HAP-1 (cell line): ENCODE measurements at regions not wholly inside any gene's neighbourhood (a gene's known extent, or its start where the extent isn't known, plus 50 kb on each side); places are given as distances from the start of the nearest gene placed in this dataset.
"Not testable (repeated sequence)": the region's sequence is repeated elsewhere in the genome, so short reads cannot be mapped to it uniquely, and the experiment has no call there.

ENCODE experiments used
- DNase-seq, 2 experiments: peaks; one replicate each; pipeline ENCODE4 v3.0.0-alpha.2; 2016 to 2020; ENCODE audit warnings: low spot score in 2 of 2
- H3K27me3 ChIP-seq: fragments of 250-450 bp; sonication (Bioruptor Pico); 2 replicates; pipeline ENCODE4 v1.5.1; 2020; ENCODE audit warnings: low read depth, mild to moderate bottlenecking, moderate library complexity
- H3K36me3 ChIP-seq: fragments of 250-450 bp; sonication (Bioruptor Pico); replicated peaks from 2 replicates; pipeline ENCODE4 v1.5.1; 2020; ENCODE audit warnings: mild to moderate bottlenecking
- H3K4me1 ChIP-seq: fragments of 250-450 bp; sonication (Bioruptor Pico); 2 replicates; pipeline ENCODE4 v1.5.1; 2020; ENCODE audit warnings: mild to moderate bottlenecking
- H3K4me3 ChIP-seq: fragments of 250-450 bp; sonication (Bioruptor Pico); 2 replicates; pipeline ENCODE4 v1.5.1; 2020; ENCODE audit warnings: mild to moderate bottlenecking, moderate library complexity
- H3K9me3 ChIP-seq: fragments of 250-450 bp; sonication (Bioruptor Pico); 2 replicates; pipeline ENCODE4 v1.5.1; 2020; ENCODE audit warnings: mild to moderate bottlenecking, moderate library complexity
- in situ Hi-C: fragments of 300-500 bp; cut with MboI; formaldehyde crosslinking; loops from 3 replicates; pipeline ENCODE4 v1.14.3; 2020; ENCODE audit warnings: low sequenced_read_pairs, inconsistent platforms, mixed read lengths

GRCh38 chr20:52015155-52015554 lies 176.4 kb downstream of the ZFP64 start:
- peaks cover 35% of the 10 kb centered on the region for H3K4me1 ChIP-seq
- in situ Hi-C loops = no loop called here
- DNase-seq = peak in 1 of 2 experiments; percentile 56

GRCh38 chr20:52012079-52012478 lies 179.5 kb downstream of the ZFP64 start:
- in situ Hi-C loops = no loop called here
- Histone ChIP-seq H3K4me1 (peaks cover 26% of the 10 kb centered on the region), H3K36me3 (no peaks in the 10 kb centered on the region), H3K27me3 (no peaks in the 10 kb centered on the region), H3K4me3 (no peak overlapping the region), H3K9me3 (peaks cover 5% of the 10 kb centered on the region; the same call in 1 of the 2 replicates)
- no peak for DNase-seq

More at GRCh38 chr20:52015155-52015554, 176.4 kb downstream of the ZFP64 start:
- H3K4me3 ChIP-seq = no peak overlapping the region
- H3K27me3 ChIP-seq = no peaks in the 10 kb centered on the region
- H3K9me3 ChIP-seq = peaks cover 5% of the 10 kb centered on the region; the same call in 1 of the 2 replicates
- H3K36me3 ChIP-seq = no peaks in the 10 kb centered on the region

DNA sequence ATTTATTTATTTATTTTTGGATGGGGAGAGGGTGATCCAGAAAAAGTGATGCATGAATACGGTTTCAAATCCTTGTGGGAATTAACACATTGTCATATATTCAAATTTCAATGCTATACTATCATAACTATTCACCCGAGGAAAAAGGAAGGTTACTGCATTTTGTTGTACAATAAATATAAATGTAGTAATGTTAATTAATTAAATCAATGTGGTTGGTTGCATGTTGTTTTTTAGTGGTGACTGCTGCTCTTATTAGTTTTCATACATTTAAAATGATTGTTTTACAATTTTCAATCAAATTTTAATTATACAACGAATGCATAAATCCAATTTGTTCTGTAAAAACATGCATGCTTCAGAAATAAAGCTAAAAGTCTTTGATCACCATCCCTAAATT lies 180.5 kb downstream of the ZFP64 start:
- in situ Hi-C loops = no loop called here
- no peaks in the 10 kb centered on the region for H3K36me3 ChIP-seq
- no peak for DNase-seq
- peaks cover 5% of the 10 kb centered on the region; the same call in 1 of the 2 replicates for H3K9me3 ChIP-seq
- no peak overlapping the region for H3K4me3 ChIP-seq
- H3K27me3 ChIP-seq = no peaks in the 10 kb centered on the region
- peaks cover 22% of the 10 kb centered on the region for H3K4me1 ChIP-seq

- in situ Hi-C loops = no loop called here
- DNase-seq = no peak
These were observed 181.0 kb downstream of the ZFP64 start for GRCh38 chr20:52010541-52010940.

DNA sequence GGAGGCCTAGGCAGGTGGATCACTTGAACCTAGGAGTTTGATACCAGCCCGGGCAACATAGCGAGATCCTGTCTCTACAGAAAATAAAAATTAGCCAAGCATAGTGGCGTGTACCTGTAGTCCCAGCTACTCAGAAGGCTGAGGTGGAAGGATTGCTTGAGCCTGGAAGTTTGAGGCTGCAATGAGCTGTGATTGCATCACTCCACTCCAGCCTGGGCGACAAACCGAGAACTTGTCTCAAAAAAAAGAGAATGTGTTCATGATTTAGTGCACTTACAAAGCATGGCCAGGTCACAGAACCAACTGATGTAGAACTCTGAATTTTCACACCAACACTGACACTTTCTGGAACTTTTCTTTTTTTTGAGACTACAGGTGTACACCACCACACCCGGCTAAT lies 182.7 kb downstream of the ZFP64 start:
- peaks cover 5% of the 10 kb centered on the region; the same call in 1 of the 2 replicates for H3K9me3 ChIP-seq
- peaks cover 18% of the 10 kb centered on the region for H3K4me1 ChIP-seq
- H3K36me3 ChIP-seq = no peaks in the 10 kb centered on the region
- no peak for DNase-seq
- in situ Hi-C loops = no loop called here
- no peak overlapping the region for H3K4me3 ChIP-seq
- H3K27me3 ChIP-seq = no peaks in the 10 kb centered on the region

More at GRCh38 chr20:52010541-52010940, 181.0 kb downstream of the ZFP64 start:
- no peaks in the 10 kb centered on the region for H3K27me3 ChIP-seq
- H3K4me1 ChIP-seq = peaks cover 18% of the 10 kb centered on the region
- no peaks in the 10 kb centered on the region for H3K36me3 ChIP-seq
- H3K9me3 ChIP-seq = peaks cover 5% of the 10 kb centered on the region; the same call in 1 of the 2 replicates
- no peak overlapping the region for H3K4me3 ChIP-seq

DNA sequence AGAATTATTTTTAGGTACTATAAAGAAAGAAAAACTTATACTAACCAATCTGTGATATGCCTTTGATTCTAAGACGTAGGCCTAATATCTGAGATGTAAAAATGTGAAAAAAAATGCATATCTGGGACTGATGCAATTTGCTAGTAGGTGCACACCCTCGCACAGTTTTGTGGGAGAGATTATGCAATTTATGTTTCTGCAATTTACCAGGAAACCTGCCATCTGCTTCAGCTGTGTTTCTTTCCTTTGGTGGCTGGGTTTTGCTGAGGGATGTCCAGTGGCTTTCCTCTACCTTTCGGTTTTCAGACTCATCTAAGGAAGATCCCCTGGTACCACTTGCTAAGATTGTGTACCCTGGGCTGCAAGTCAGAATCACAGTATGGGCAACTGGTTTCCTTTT lies 186.9 kb downstream of the ZFP64 start:
- no peaks in the 10 kb centered on the region for H3K9me3 ChIP-seq
- in situ Hi-C loops = no loop called here
- no peak for DNase-seq
- no peaks in the 10 kb centered on the region for H3K36me3 ChIP-seq
- no peaks in the 10 kb centered on the region for H3K27me3 ChIP-seq
- peaks cover 36% of the 10 kb centered on the region for H3K4me1 ChIP-seq
- no peak overlapping the region for H3K4me3 ChIP-seq

GRCh38 chr20:52004018-52004417 lies 187.6 kb downstream of the ZFP64 start:
- H3K9me3 ChIP-seq = no peaks in the 10 kb centered on the region
- in situ Hi-C loops = no loop called here
- DNase-seq = peak; percentile 46 to 68
- H3K4me1 ChIP-seq = peaks cover 36% of the 10 kb centered on the region
- no peaks in the 10 kb centered on the region for H3K36me3 ChIP-seq
- H3K4me3 ChIP-seq = no peak overlapping the region
- no peaks in the 10 kb centered on the region for H3K27me3 ChIP-seq

DNA sequence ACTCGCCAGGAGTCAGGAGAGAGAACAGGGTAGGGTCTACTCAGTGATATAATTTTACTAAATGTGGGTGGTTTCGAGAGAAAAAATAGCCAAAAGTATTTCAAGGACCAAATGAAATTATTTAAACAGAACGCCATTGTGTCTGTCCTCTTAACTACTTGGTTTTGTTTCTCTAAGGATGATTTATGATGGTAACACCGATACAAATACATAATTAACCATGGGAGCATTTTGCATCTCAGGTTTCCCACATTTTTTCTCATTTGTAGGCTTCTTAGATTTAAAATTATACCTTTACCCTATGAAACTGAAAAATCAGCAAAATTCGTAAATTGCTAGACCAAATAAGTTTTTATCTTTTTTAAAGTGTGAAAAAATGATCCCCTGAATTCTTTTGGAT lies 188.2 kb downstream of the ZFP64 start:
- no peak overlapping the region for H3K4me3 ChIP-seq
- in situ Hi-C loops = no loop called here
- H3K9me3 ChIP-seq = no peaks in the 10 kb centered on the region
- H3K27me3 ChIP-seq = no peaks in the 10 kb centered on the region
- H3K36me3 ChIP-seq = no peaks in the 10 kb centered on the region
- H3K4me1 ChIP-seq = peaks cover 36% of the 10 kb centered on the region
- no peak for DNase-seq

- no peaks in the 10 kb centered on the region for H3K36me3 ChIP-seq
- H3K27me3 ChIP-seq = no peaks in the 10 kb centered on the region
- no peak overlapping the region for H3K4me3 ChIP-seq
- DNase-seq = peak; percentile 38 to 39
- in situ Hi-C loops = no loop called here
- peaks cover 36% of the 10 kb centered on the region for H3K4me1 ChIP-seq
- H3K9me3 ChIP-seq = no peaks in the 10 kb centered on the region
These were observed 189.4 kb downstream of the ZFP64 start for GRCh38 chr20:52001999-52002666.

DNA sequence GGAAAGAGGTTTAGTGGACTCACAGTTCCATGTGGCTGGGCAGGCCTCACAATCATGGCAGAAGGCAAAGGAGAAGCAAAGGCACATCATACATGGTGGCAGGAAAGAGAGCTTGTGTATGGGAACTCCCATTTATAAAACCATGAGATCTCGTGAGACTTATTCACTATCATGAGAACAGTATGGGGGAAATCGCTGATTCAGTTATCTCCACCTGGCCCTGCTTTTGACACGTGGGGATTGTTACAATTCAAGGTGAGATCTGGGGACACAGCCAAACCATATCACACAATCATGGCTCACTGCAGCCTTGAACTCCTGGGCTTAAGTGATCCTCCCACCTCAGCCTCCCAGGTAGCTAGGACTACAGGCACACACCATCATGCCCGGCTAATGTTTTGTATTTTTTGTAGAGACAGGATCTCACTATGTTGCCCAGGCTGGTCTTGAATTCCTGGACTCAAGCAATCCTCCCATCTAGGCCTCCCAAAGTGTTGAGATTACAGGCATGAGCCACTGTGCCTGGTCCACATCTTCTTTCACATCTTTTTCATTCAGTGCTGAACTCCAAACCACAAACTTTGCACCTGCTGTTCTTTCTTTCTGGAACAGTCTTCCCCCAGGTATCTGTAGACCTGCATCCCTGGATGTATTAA lies 194.2 kb downstream of the ZFP64 start:
- H3K27me3 ChIP-seq, H3K4me3 ChIP-seq, H3K4me1 ChIP-seq, H3K36me3 ChIP-seq, DNase-seq, H3K9me3 ChIP-seq, in situ Hi-C loops: not testable (repeated sequence)

- H3K27me3 ChIP-seq = no peaks in the 10 kb centered on the region
- H3K36me3 ChIP-seq = no peaks in the 10 kb centered on the region
- DNase-seq = peak; percentile 54 to 58
- in situ Hi-C loops = no loop called here
- H3K9me3 ChIP-seq = no peaks in the 10 kb centered on the region
- no peaks in the 10 kb centered on the region; the same call in 1 of the 2 replicates for H3K4me1 ChIP-seq
- no peak overlapping the region for H3K4me3 ChIP-seq
These were observed 193.2 kb upstream of the SALL4 start for GRCh38 chr20:51995551-51995951.

DNA sequence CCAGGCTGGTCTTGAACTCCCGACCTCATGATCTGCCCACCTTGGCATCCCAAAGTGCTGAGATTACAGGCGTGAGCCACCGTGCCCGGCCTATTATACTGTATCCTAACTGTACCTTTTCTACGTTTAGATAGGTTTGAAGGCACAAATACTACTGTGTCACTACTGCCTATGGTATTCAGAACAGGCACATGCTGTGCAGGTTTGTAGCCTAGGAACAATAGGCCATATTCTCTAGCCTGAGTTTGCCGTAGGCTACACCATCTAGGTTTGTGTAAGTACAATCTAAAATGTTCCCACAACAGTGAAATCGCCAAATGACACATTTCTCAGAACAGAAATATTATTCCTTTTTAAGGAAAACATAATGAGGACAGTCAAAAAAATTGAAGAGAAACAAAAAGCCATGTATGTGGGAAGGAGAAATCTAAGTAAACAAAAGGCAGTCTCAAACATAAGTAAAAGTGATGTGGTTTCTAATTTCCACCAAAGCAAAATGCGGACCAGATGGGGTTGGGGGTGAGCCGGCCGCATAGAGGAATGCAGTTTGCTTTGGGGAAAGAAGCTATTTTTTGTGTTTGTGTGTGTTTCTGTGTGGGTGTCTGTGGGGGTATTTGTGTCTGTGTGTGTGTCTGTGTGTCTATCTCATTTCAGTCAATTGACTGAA lies 192.6 kb upstream of the SALL4 start:
- no peaks in the 10 kb centered on the region for H3K36me3 ChIP-seq
- H3K27me3 ChIP-seq = no peaks in the 10 kb centered on the region
- H3K9me3 ChIP-seq = no peaks in the 10 kb centered on the region
- no peak for DNase-seq
- in situ Hi-C loops = no loop called here
- no peak overlapping the region for H3K4me3 ChIP-seq
- no peaks in the 10 kb centered on the region; the same call in 1 of the 2 replicates for H3K4me1 ChIP-seq

DNA sequence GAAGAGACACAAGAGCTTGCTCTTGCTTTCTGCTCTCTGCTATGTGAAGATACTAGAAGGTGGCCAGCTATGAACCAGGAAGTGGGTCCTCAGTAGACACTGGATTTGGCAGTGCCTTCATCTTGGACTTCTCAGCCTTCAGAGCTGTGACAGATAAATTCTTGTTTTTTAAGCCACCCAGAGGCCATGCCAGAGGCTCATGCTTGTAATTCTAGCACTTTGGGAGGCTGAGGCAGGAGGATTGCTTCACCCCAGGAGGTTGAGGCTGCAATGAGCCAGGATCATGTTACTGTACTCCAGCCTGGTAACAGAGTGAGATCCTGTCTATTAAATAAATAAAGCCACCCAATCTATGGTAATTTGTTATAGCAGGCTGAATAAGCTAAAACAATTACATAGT lies 185.5 kb upstream of the SALL4 start:
- H3K9me3 ChIP-seq = no peaks in the 10 kb centered on the region
- DNase-seq = no peak
- no peaks in the 10 kb centered on the region for H3K36me3 ChIP-seq
- no peaks in the 10 kb centered on the region for H3K27me3 ChIP-seq
- in situ Hi-C loops = no loop called here
- H3K4me3 ChIP-seq = no peak overlapping the region
- H3K4me1 ChIP-seq = peaks cover 11% of the 10 kb centered on the region

DNA sequence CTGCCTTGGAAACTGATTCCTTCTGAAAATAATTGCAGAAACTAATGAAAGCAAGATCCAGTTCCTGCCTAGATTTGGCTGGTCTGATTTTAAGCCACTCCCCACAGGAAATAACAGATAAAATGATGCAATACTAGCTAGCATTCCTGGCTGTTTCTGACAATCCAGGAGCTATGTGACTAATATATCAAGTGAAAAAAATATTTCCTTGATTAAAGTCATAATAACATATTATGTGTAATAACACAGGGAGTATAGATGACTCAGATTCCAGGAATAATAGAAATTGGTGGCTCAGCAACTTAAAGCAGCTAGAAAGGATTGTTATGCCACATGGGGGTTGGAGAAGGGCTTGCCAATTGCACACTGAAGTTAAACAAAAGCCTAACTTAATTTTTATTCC lies 182.7 kb upstream of the SALL4 start:
- in situ Hi-C loops = no loop called here
- no peak overlapping the region for H3K4me3 ChIP-seq
- no peaks in the 10 kb centered on the region for H3K27me3 ChIP-seq
- H3K9me3 ChIP-seq = no peaks in the 10 kb centered on the region
- H3K36me3 ChIP-seq = no peaks in the 10 kb centered on the region
- H3K4me1 ChIP-seq = peaks cover 16% of the 10 kb centered on the region
- DNase-seq = peak in 1 of 2 experiments; percentile 66
